ENCODE measurements at regions not wholly inside any gene's neighbourhood (a gene's known extent, or its start where the extent isn't known, plus 50 kb on each side); places are given as distances from the start of the nearest gene placed in this dataset.

DNA sequence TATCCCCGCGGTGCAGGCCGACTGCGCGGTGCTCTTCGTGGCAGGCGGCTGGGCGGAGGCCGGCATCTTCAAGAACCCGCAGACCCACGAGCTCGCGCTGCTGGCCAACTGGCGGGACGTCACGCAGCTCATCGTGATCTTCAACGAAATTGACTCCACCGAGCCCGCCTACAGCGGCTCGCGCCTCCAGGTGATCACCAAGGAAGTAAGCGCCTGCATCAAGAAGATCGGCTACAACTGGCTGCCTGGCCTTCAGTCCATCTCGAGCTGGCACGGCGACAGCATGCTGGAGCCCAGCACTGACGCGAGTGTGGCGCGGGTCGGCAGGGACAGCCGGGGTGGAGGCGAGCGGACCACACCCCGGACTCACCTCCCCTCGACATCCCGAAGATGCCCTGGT is 53.9 kb upstream of the MTNR1B start:
- no peak overlapping the region for H3K4me3 ChIP-seq (ENCODE audit: low read depth in 1 of 3, low read length in 3 of 3)
- no peak for TF ChIP-seq HNF4G (IDR thresholded peaks at IDR 0.05)
- no peak for TF ChIP-seq NR2F2 (IDR thresholded peaks at IDR 0.05)
- TF ChIP-seq RAD21 (IDR thresholded peaks at IDR 0.05), result no peak
- TF ChIP-seq, protein P1, sequence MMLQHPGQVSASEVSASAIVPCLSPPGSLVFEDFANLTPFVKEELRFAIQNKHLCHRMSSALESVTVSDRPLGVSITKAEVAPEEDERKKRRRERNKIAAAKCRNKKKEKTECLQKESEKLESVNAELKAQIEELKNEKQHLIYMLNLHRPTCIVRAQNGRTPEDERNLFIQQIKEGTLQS (IDR thresholded peaks at IDR 0.05), result no peak
- TF ChIP-seq EGR1 (IDR thresholded peaks at IDR 0.05; ENCODE audit: low read depth in 2 of 2), result no peak
- TF ChIP-seq FOXA1 (IDR thresholded peaks at IDR 0.05), result no peak
- TF ChIP-seq RXRA (IDR thresholded peaks at IDR 0.05), result no peak
- no peak for TF ChIP-seq JUND (IDR thresholded peaks at IDR 0.05)
- no peak for TF ChIP-seq FOXA2 (IDR thresholded peaks at IDR 0.05)
- TF ChIP-seq YY1 (IDR thresholded peaks at IDR 0.05), result no peak
- TF ChIP-seq HNF4A (conservative IDR thresholded peaks at IDR 0.05), result no peak
- no peak for TF ChIP-seq SP1 (IDR thresholded peaks at IDR 0.05)
- TF ChIP-seq, protein P2, sequence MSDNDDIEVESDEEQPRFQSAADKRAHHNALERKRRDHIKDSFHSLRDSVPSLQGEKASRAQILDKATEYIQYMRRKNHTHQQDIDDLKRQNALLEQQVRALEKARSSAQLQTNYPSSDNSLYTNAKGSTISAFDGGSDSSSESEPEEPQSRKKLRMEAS (IDR thresholded peaks at IDR 0.05), result no peak
- TF ChIP-seq, protein P3, sequence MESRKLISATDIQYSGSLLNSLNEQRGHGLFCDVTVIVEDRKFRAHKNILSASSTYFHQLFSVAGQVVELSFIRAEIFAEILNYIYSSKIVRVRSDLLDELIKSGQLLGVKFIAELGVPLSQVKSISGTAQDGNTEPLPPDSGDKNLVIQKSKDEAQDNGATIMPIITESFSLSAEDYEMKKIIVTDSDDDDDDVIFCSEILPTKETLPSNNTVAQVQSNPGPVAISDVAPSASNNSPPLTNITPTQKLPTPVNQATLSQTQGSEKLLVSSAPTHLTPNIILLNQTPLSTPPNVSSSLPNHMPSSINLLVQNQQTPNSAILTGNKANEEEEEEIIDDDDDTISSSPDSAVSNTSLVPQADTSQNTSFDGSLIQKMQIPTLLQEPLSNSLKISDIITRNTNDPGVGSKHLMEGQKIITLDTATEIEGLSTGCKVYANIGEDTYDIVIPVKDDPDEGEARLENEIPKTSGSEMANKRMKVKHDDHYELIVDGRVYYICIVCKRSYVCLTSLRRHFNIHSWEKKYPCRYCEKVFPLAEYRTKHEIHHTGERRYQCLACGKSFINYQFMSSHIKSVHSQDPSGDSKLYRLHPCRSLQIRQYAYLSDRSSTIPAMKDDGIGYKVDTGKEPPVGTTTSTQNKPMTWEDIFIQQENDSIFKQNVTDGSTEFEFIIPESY (IDR thresholded peaks at IDR 0.05), result no peak
- TF ChIP-seq, protein P4, sequence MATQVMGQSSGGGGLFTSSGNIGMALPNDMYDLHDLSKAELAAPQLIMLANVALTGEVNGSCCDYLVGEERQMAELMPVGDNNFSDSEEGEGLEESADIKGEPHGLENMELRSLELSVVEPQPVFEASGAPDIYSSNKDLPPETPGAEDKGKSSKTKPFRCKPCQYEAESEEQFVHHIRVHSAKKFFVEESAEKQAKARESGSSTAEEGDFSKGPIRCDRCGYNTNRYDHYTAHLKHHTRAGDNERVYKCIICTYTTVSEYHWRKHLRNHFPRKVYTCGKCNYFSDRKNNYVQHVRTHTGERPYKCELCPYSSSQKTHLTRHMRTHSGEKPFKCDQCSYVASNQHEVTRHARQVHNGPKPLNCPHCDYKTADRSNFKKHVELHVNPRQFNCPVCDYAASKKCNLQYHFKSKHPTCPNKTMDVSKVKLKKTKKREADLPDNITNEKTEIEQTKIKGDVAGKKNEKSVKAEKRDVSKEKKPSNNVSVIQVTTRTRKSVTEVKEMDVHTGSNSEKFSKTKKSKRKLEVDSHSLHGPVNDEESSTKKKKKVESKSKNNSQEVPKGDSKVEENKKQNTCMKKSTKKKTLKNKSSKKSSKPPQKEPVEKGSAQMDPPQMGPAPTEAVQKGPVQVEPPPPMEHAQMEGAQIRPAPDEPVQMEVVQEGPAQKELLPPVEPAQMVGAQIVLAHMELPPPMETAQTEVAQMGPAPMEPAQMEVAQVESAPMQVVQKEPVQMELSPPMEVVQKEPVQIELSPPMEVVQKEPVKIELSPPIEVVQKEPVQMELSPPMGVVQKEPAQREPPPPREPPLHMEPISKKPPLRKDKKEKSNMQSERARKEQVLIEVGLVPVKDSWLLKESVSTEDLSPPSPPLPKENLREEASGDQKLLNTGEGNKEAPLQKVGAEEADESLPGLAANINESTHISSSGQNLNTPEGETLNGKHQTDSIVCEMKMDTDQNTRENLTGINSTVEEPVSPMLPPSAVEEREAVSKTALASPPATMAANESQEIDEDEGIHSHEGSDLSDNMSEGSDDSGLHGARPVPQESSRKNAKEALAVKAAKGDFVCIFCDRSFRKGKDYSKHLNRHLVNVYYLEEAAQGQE (IDR thresholded peaks at IDR 0.05), result no peak
- TF ChIP-seq GABPA (IDR thresholded peaks at IDR 0.05 in 1 of 2, conservative IDR thresholded peaks at IDR 0.05 in 1 of 2), result no peak
- no peak for TF ChIP-seq TAF1 (conservative IDR thresholded peaks at IDR 0.05)
- TF ChIP-seq, protein P5, sequence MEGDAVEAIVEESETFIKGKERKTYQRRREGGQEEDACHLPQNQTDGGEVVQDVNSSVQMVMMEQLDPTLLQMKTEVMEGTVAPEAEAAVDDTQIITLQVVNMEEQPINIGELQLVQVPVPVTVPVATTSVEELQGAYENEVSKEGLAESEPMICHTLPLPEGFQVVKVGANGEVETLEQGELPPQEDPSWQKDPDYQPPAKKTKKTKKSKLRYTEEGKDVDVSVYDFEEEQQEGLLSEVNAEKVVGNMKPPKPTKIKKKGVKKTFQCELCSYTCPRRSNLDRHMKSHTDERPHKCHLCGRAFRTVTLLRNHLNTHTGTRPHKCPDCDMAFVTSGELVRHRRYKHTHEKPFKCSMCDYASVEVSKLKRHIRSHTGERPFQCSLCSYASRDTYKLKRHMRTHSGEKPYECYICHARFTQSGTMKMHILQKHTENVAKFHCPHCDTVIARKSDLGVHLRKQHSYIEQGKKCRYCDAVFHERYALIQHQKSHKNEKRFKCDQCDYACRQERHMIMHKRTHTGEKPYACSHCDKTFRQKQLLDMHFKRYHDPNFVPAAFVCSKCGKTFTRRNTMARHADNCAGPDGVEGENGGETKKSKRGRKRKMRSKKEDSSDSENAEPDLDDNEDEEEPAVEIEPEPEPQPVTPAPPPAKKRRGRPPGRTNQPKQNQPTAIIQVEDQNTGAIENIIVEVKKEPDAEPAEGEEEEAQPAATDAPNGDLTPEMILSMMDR (IDR thresholded peaks at IDR 0.05; ENCODE audit: low read depth, low read length, missing input control), result no peak
- no peak for DNase-seq (ENCODE audit: low spot score)
- H3K27me3 ChIP-seq (ENCODE audit: control insufficient read depth in 4 of 4, insufficient read depth in 4 of 4, low read length in 3 of 4), result no peaks in the 10 kb centered on the region
- H3K36me3 ChIP-seq (ENCODE audit: control insufficient read depth in 4 of 4, insufficient read depth in 3 of 4, low read depth in 1 of 4, low read length in 3 of 4), result no peaks in the 10 kb centered on the region
- 97% methylated on average over 39 of the region's 39 CpGs for WGBS
- H3K9ac ChIP-seq (ENCODE audit: low read depth in 1 of 2, low read length in 2 of 2), result no peak overlapping the region
- H3K27ac ChIP-seq (ENCODE audit: low read depth in 1 of 2, low read length in 2 of 2), result no peak overlapping the region
- no peaks in the 10 kb centered on the region for H3K9me3 ChIP-seq (ENCODE audit: control insufficient read depth in 4 of 4, low read length in 3 of 4)
- H3K4me1 ChIP-seq (ENCODE audit: control insufficient read depth in 4 of 4, insufficient read depth in 4 of 4, low read length in 3 of 4), result no peaks in the 10 kb centered on the region

Data from liver (tissue), 8 donors.